Tongue (tissue), 1 donor: ENCODE measurements at regions not wholly inside any gene's neighbourhood (a gene's known extent, or its start where the extent isn't known, plus 50 kb on each side); places are given as distances from the start of the nearest gene placed in this dataset.

Source experiments
- DNase-seq: peaks from one replicate; pipeline ENCODE4 v3.0.0-alpha.2; 2015

GRCh38 chr7:17020250-17020649 is 138.5 kb upstream of the AGR3 start:
- no peak for DNase-seq

DNA sequence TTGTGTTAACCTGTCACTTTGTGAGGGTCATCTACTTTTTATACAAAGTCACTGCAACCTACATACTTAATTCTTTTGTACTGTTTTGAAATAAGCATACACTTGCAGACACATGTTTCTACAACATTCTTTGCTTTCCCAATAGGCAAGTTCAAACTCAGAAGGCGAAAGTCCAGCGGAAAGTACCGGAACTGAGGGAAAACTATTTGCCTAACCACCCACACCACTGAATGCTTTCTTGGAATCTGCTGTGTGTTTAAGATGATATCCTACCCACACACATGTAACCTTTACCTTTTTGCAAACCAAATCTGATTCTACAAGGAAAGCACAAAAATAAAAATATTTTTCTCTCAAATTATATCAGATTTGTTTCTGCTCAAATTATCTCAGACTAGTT is 139.4 kb upstream of the AGR3 start:
- no peak for DNase-seq

GRCh38 chr7:17022920-17023319 is 141.1 kb upstream of the AGR3 start:
- no peak for DNase-seq

GRCh38 chr7:17026269-17026668 is 144.5 kb upstream of the AGR3 start:
- DNase-seq, result no peak

DNA sequence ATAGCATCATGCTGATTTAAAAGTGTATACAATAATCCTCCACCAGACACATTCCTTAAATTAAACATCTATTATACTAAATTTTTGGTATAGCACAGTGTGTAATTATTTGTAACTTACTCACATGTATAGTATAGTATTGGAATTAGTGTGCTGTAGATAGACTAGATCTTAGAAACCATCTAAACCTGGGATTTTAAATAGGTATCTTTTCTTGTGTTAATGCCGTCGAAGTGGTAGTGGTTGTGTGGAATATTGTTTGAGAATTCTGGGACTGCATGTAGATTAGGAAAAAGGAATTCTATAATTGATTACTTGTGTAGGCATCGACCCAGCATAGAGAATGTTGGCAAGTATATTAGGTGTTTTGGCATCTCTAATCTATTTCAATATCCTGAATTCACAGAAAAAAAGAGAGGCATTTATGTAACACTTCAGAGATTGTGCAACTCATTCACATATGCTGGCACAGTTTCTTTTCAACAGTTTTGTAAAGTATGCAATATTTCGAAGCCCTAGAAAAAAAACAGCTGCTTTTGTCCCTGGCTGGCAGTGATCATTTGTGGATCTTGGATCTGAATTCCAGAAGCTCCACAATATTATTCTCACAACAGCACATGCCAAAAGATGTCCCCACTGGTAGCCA is 145.5 kb upstream of the AGR3 start:
- no peak for DNase-seq

DNA sequence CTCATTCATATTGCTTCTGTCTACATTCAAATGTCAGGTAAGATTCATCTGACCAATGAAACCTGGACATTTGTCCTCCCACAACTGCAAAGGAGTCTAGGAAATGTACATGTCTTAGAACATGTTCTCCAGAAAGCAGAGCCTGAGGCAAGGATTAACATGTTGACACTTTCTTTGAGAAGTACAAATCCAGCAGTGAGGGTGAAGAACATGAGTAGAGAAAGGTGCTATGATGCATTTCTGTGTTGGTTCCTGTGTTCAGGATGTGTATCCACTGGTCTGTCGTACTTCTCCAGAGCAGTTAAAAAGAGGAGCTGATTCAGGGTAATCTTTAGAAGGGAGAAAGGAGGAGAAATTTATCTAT is 146.0 kb upstream of the AGR3 start:
- no peak for DNase-seq

GRCh38 chr7:17029150-17029549 is 147.4 kb upstream of the AGR3 start:
- no peak for DNase-seq

DNA sequence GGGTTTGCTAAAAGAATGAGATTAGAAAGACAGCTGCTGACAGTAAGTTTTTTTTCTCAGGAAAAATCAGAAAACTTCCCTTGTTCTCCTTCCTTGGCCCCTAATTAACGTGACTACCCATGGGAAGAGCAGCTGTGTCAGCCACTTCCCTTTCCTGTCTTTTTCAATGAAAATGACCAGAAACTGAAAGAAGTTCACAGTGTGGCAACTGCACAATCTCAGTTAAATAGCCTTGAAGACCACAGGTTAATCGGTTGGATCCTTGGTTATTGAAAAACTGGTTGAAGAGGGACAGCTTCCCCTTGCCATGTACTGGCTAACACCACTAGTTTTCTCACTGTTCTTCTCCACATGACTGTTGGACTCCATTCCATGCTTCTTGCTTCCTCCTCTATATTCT is 148.8 kb upstream of the AGR3 start:
- no peak for DNase-seq

GRCh38 chr7:17031906-17032551 is 150.2 kb upstream of the AGR3 start:
- no peak for DNase-seq

GRCh38 chr7:17033245-17033644 is 151.5 kb upstream of the AGR3 start:
- no peak for DNase-seq

- no peak for DNase-seq
Observed at GRCh38 chr7:17036584-17036983, 154.8 kb upstream of the AGR3 start.

DNA sequence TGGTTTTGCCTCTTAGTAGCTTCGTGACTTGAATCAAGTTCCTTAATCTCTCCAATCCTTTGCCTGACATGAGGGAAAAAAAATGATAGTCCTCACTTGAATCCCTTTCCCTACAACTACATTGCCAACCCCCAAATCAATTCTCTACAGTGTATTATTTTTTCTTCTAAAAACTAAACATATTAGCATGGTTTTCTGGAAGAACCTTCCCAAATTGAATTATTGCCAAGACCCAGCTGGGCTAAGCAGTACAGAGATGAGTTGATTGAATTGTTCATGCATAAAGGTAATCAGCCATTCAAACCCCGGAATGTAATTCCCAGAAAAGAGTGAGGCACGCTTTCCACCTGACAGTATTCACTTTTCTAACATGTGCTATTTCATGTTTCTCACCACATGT is 155.6 kb upstream of the AGR3 start:
- DNase-seq, result peak; percentile 84

GRCh38 chr7:17038160-17038782 is 156.5 kb upstream of the AGR3 start:
- no peak for DNase-seq

GRCh38 chr7:17038783-17039170 is 157.0 kb upstream of the AGR3 start:
- no peak for DNase-seq

GRCh38 chr7:17039372-17039771 is 157.6 kb upstream of the AGR3 start:
- DNase-seq, result no peak

DNA sequence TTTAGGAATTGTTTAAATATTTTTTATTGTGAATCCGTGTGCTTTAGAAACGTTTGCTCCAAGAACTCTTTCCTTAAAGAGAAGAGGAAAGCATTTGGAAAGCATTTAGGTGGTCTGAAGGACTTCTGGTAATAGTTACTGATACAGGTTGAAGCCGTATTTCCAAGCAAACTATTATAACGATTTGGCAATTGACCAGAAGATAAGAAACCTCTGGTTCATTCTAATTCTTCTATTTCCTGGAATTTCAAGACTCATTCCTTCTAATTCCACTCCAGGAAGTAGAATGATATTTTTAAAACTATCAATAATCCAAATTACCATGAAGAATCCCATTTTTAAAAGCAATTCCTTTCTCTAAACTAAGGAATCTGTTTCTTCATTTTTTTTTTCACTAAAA is 158.9 kb upstream of the AGR3 start:
- DNase-seq, result no peak

GRCh38 chr7:17041324-17041723 is 159.5 kb upstream of the AGR3 start:
- peak; percentile 72 for DNase-seq

DNA sequence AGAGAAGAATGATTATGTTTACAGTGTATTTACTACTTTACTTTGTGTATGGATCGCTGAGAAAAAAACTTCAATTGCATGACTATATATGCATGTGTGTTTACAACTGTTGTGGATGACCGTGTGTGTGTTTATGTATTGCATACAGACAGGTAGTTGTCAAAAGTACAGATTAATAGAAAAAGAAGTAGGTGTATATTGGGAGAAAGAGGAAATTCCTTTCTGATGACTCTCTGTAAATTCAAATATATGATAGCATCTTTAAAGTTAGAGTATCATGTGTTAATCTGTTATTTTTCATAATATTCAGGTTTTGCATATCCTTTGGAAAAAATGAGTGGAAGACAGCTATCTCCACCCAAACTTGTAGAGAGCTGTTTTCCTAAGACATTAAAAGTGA is 160.4 kb upstream of the AGR3 start:
- no peak for DNase-seq

DNA sequence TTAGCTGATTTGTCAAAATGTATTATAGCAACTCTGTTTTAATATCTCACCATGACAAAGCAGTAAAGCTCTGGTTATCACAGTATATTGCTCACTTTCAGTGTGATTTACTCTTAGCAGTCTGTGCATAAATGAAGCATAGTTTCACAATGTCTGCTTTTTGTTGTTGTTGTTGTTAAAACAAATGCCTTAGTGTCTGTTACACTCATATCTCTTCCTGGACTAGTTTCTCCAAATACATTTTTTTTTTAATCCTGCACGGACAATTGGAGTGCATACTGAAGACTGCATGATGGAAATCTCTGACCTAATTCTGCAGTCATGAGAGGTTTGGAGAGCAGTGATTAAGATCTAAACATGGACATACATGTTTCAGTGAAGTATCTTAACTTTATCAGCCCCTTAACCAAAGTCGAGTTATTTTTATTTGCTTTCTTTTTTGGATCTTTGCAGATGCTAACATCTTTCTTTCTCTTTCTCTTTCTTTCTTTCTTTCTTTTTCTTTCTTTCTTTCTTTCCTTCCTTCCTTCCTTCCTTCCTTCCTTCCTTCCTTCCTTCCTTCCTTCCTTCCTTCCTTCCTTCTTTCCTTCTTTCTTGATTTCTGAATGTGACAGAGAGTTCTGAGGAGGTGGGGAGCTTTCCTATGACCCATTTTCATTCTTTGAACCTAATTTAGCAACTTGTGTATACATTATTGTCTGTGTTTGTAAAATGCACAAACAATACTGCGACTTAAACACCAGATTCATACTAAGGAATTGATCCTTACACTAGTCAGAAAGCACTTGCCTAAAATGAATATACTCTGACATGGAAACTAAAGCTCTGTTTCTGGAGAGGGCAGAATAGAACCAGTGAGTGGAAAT is 161.5 kb upstream of the AGR3 start:
- no peak for DNase-seq

- DNase-seq, result no peak
Observed at GRCh38 chr7:17044396-17044795, 162.6 kb upstream of the AGR3 start.

DNA sequence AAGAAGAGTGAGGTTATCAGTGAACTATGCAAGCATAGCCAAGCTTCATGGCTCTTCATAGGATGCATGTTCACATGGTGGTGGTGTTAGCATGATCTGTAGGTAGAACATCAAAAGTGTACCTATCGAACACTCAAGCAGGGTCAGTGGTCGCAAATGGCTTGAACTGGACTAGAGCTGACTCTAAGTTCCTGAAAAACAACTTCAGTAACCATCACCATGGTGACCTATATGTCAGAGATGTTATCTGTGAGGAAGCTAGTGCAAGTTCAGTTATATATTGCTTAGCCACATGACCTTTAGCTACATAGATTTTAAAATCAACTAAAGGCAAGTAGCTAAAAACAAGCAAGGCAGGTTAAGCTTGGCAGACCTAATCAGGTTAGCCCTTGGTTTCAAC is 163.1 kb upstream of the AGR3 start:
- no peak for DNase-seq

- DNase-seq, result no peak
Observed at GRCh38 chr7:17046259-17046658, 164.5 kb upstream of the AGR3 start.

DNA sequence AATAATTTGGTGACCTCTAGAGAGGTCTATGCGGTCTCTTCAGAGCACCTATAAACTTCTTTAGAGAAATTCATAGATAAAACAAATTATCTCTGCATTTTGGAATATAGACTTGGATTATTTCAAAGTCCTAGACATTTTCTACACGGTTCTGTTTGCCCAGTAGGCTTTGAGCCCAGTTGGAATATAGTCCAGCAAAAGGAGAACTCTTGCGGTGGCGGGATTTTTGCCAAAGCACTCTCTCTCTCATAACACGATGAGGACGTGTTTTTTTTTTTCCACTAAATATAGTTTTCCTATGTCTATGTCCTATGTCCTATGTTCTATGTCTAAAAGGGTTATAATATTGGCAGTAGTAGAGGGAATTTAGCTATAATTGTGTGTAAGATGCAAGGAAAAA is 164.9 kb upstream of the AGR3 start:
- no peak for DNase-seq
